Thoracic aorta (tissue), 2 donors: ENCODE measurements at regions not wholly inside any gene's neighbourhood (a gene's known extent, or its start where the extent isn't known, plus 50 kb on each side); places are given as distances from the start of the nearest gene placed in this dataset.
"Not testable (repeated sequence)": the region's sequence is repeated elsewhere in the genome, so short reads cannot be mapped to it uniquely, and the experiment has no call there.

Experiments
- ATAC-seq: fragments of 150-250 bp; one replicate; pipeline ENCODE4 v1.8.0; 2017; ENCODE audit warnings: low read depth; ENCODE audit not compliant: insufficient number of reproducible peaks, low FRiP score
- DNase-seq: peaks from one replicate; pipeline ENCODE4 v3.0.0-alpha.2; 2020; ENCODE audit warnings: low spot score
- H3K27ac ChIP-seq, 2 donors: fragments of 200-600 bp; sonication (generic); 1 replicate in 1 of 2; 2 replicates in 1 of 2; pipeline ENCODE4 v1.5.1; 2016; ENCODE audit warnings: mild to moderate bottlenecking in 2 of 2, moderate library complexity in 2 of 2
- H3K27me3 ChIP-seq: fragments of 200-600 bp; sonication (generic); replicated peaks from 2 replicates; pipeline ENCODE4 v1.6.0; 2016; ENCODE audit warnings: mild to moderate bottlenecking; ENCODE audit not compliant: insufficient read depth
- H3K36me3 ChIP-seq: fragments of 200-600 bp; sonication (generic); one replicate; pipeline ENCODE4 v1.5.1; 2016
- H3K4me1 ChIP-seq, 2 donors: fragments of 200-600 bp; sonication (generic); 1 replicate in 1 of 2; 2 replicates in 1 of 2; pipeline versions ENCODE4 v1.5.1 to v1.6.0; 2016; ENCODE audit warnings: low read depth in 2 of 2, mild to moderate bottlenecking in 1 of 2; ENCODE audit not compliant: control insufficient read depth in 1 of 2
- H3K4me3 ChIP-seq: fragments of 200-600 bp; sonication (generic); 2 replicates; pipeline ENCODE4 v1.5.1; 2016; ENCODE audit warnings: mild to moderate bottlenecking
- H3K9me3 ChIP-seq: fragments of 200-600 bp; sonication (generic); 2 replicates; pipeline ENCODE4 v1.5.1; 2016
- TF ChIP-seq, protein P1 (sequence below): fragments of 200-600 bp; sonication (generic); IDR thresholded peaks from one replicate; pipeline ENCODE4 v1.5.1; 2019; ENCODE audit warnings: antibody characterized with exemption

DNA sequence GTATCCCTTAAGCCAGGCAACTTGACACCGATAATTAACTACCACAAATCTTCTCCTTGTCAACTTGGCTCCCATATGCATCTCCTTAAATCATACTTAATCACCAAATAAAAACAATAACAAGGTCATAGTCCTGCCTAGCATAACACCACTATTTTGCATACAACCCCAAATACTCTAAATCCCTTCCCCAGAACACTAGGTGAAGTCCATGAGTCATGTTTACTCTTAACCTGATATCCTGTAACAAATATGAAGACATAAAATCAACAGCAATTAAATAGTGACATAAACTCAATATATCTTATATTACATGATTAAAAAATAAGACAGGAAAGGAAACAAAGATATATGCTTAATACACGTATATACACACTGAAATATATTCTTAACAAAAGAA, 362.0 kb downstream of the ETV1 start:
- Histone ChIP-seq H3K27ac (no peak overlapping the region), H3K4me3 (no peak overlapping the region), H3K4me1 (no peaks in the 10 kb centered on the region), H3K27me3 (no peaks in the 10 kb centered on the region), H3K9me3 (no peaks in the 10 kb centered on the region), H3K36me3 (no peaks in the 10 kb centered on the region)
- ATAC-seq = no peak
- no peak for DNase-seq
- TF ChIP-seq, protein P1, sequence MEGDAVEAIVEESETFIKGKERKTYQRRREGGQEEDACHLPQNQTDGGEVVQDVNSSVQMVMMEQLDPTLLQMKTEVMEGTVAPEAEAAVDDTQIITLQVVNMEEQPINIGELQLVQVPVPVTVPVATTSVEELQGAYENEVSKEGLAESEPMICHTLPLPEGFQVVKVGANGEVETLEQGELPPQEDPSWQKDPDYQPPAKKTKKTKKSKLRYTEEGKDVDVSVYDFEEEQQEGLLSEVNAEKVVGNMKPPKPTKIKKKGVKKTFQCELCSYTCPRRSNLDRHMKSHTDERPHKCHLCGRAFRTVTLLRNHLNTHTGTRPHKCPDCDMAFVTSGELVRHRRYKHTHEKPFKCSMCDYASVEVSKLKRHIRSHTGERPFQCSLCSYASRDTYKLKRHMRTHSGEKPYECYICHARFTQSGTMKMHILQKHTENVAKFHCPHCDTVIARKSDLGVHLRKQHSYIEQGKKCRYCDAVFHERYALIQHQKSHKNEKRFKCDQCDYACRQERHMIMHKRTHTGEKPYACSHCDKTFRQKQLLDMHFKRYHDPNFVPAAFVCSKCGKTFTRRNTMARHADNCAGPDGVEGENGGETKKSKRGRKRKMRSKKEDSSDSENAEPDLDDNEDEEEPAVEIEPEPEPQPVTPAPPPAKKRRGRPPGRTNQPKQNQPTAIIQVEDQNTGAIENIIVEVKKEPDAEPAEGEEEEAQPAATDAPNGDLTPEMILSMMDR = no peak

- H3K36me3 ChIP-seq = no peaks in the 10 kb centered on the region
- H3K27ac ChIP-seq = no peak overlapping the region
- TF ChIP-seq, protein P1 = no peak
- no peak overlapping the region for H3K4me3 ChIP-seq
- no peaks in the 10 kb centered on the region for H3K9me3 ChIP-seq
- H3K27me3 ChIP-seq = no peaks in the 10 kb centered on the region
- H3K4me1 ChIP-seq = no peaks in the 10 kb centered on the region
- DNase-seq (no peak), ATAC-seq (no peak)
Measured at GRCh38 chr7:13628239-13629001, 361.0 kb downstream of the ETV1 start.

GRCh38 chr7:13631207-13632049, 358.0 kb downstream of the ETV1 start:
- H3K27ac ChIP-seq, H3K4me1 ChIP-seq, H3K27me3 ChIP-seq, H3K9me3 ChIP-seq, H3K36me3 ChIP-seq, H3K4me3 ChIP-seq, ATAC-seq, DNase-seq: not testable (repeated sequence)

- Histone ChIP-seq H3K27ac (no peak overlapping the region), H3K4me1 (no peaks in the 10 kb centered on the region), H3K27me3 (no peaks in the 10 kb centered on the region), H3K4me3 (no peak overlapping the region), H3K36me3 (no peaks in the 10 kb centered on the region), H3K9me3 (no peaks in the 10 kb centered on the region)
- DNase-seq (no peak), ATAC-seq (no peak)
- TF ChIP-seq, protein P1 = no peak
Measured at GRCh38 chr7:13633857-13634256, 355.6 kb downstream of the ETV1 start.

GRCh38 chr7:13639396-13639795, 350.1 kb downstream of the ETV1 start:
- Histone ChIP-seq H3K27me3 (no peaks in the 10 kb centered on the region), H3K9me3 (no peaks in the 10 kb centered on the region), H3K4me1 (no peaks in the 10 kb centered on the region), H3K36me3 (no peaks in the 10 kb centered on the region), H3K4me3 (no peak overlapping the region), H3K27ac (no peak overlapping the region)
- TF ChIP-seq, protein P1 = no peak
- DNase-seq (no peak), ATAC-seq (no peak)
